ENCODE measurements at regions not wholly inside any gene's neighbourhood (a gene's known extent, or its start where the extent isn't known, plus 50 kb on each side); places are given as distances from the start of the nearest gene placed in this dataset.

- DNase-seq (ENCODE audit: low read depth in 2 of 2): no peak
These were observed 200.7 kb upstream of the PIK3C3 start for GRCh38 chr18:41754332-41754731.

GRCh38 chr18:41753826-41754225, 201.2 kb upstream of the PIK3C3 start:
- DNase-seq (ENCODE audit: low read depth in 2 of 2): no peak

- DNase-seq (ENCODE audit: low read depth in 2 of 2): no peak
These were observed 202.2 kb upstream of the PIK3C3 start for GRCh38 chr18:41752826-41753225.

- no peak for DNase-seq (ENCODE audit: low read depth in 2 of 2)
These were observed 203.4 kb upstream of the PIK3C3 start for GRCh38 chr18:41751652-41752051.

GRCh38 chr18:41751161-41751560, 203.9 kb upstream of the PIK3C3 start:
- no peak for DNase-seq (ENCODE audit: low read depth in 2 of 2)

GRCh38 chr18:41747723-41748242, 207.3 kb upstream of the PIK3C3 start:
- no peak for DNase-seq (ENCODE audit: low read depth in 2 of 2)

- DNase-seq (ENCODE audit: low read depth in 2 of 2): no peak
These were observed 209.6 kb upstream of the PIK3C3 start for GRCh38 chr18:41745166-41746049.

GRCh38 chr18:41744421-41745030, 210.5 kb upstream of the PIK3C3 start:
- no peak for DNase-seq (ENCODE audit: low read depth in 2 of 2)

- no peak for DNase-seq (ENCODE audit: low read depth in 2 of 2)
These were observed 217.8 kb upstream of the PIK3C3 start for GRCh38 chr18:41737218-41737617.

GRCh38 chr18:41734917-41735316, 220.1 kb upstream of the PIK3C3 start:
- no peak for DNase-seq (ENCODE audit: low read depth in 2 of 2)

- no peak for DNase-seq (ENCODE audit: low read depth in 2 of 2)
These were observed 222.7 kb upstream of the PIK3C3 start for GRCh38 chr18:41732356-41732755.

- no peak for DNase-seq (ENCODE audit: low read depth in 2 of 2)
These were observed 223.2 kb upstream of the PIK3C3 start for GRCh38 chr18:41731884-41732283.

GRCh38 chr18:41724195-41724594, 230.8 kb upstream of the PIK3C3 start:
- DNase-seq (ENCODE audit: low read depth in 2 of 2): no peak

- no peak for DNase-seq (ENCODE audit: low read depth in 2 of 2)
These were observed 233.8 kb upstream of the PIK3C3 start for GRCh38 chr18:41721103-41721790.

- DNase-seq (ENCODE audit: low read depth in 2 of 2): no peak
These were observed 234.8 kb upstream of the PIK3C3 start for GRCh38 chr18:41720226-41720625.

- DNase-seq (ENCODE audit: low read depth in 2 of 2): no peak
These were observed 235.2 kb upstream of the PIK3C3 start for GRCh38 chr18:41719808-41720207.

- DNase-seq (ENCODE audit: low read depth in 2 of 2): no peak
These were observed 240.2 kb upstream of the PIK3C3 start for GRCh38 chr18:41714872-41715271.

GRCh38 chr18:41713969-41714825, 240.8 kb upstream of the PIK3C3 start:
- DNase-seq (ENCODE audit: low read depth in 2 of 2): no peak

- no peak for DNase-seq (ENCODE audit: low read depth in 2 of 2)
These were observed 248.7 kb upstream of the PIK3C3 start for GRCh38 chr18:41706301-41706700.

- DNase-seq (ENCODE audit: low read depth in 2 of 2): no peak
These were observed 251.1 kb upstream of the PIK3C3 start for GRCh38 chr18:41703744-41704530.

GRCh38 chr18:41700416-41700815, 254.6 kb upstream of the PIK3C3 start:
- DNase-seq (ENCODE audit: low read depth in 2 of 2): no peak

All from stimulated activated CD4-positive, alpha-beta T cell treated with anti-CD3 and anti-CD28 coated beads, Interleukin-1b, Interleukin-23, amount 100 ng/mL, for 1 hour (primary cell).